B cell (primary cell): ENCODE measurements at regions not wholly inside any gene's neighbourhood (a gene's known extent, or its start where the extent isn't known, plus 50 kb on each side); places are given as distances from the start of the nearest gene placed in this dataset.

Source experiments
- CTCF ChIP-seq: fragments of 200-600 bp; IDR thresholded peaks from one replicate; pipeline ENCODE4 v1.8.0; 2022; ENCODE audit warnings: antibody characterized with exemption, mild to moderate bottlenecking
- EZH2 ChIP-seq: IDR thresholded peaks from 2 replicates; pipeline ENCODE4 v1.6.1; 2012; ENCODE audit warnings: borderline replicate concordance, low read depth, mild to moderate bottlenecking, moderate library complexity, low read length; ENCODE audit not compliant: insufficient read depth, poor library complexity, severe bottlenecking

GRCh38 chr6:120954111-120954510, 380.2 kb downstream of the TBC1D32 start:
- TF ChIP-seq CTCF (no peak), EZH2 (no peak)
